ENCODE measurements at regions not wholly inside any gene's neighbourhood (a gene's known extent, or its start where the extent isn't known, plus 50 kb on each side); places are given as distances from the start of the nearest gene placed in this dataset.
A peak's percentile ranks its signal among the peaks of the same experiment; 100 is the strongest.

DNA sequence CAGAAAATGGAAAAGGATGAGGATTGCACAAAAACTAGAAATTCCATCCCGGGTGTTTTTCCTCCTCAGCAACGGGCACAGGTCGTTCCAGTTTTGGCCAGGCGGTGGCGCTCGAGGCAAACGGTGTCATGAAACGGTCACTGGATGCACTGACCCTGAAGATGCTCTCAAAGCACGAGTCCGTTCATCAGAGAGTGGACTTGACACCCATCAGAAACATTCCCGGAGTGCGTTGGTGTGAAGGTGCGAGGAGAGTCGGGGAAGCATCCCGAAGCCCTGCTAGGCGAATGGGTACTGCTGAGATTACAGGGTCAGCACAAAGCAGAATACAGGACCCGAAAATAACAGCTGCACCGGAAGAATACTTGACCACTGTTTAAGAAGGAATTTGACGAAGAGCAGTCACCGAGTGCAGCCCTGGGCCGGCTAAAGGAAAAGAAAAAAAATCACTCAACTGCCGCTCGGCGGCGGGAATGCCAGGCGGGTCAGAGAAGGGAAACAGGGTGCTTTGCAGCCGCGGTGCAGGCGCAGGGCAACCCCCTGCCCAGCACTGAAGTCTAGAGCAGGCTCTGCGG lies 71.7 kb upstream of the ETS2 start:
- peaks cover 33% of the 10 kb centered on the region for H3K27me3 Mint-ChIP-seq
- H3K4me3 Mint-ChIP-seq, result peak overlapping the region; percentile 83
- DNase-seq, result peak; percentile 92
- no peaks in the 10 kb centered on the region for H3K9me3 Mint-ChIP-seq
- peaks cover 14% of the 10 kb centered on the region for H3K4me1 Mint-ChIP-seq
- intact Hi-C loops (cut with micrococcal nuclease), result loop anchor here (1.0 to 10.0 kb wide), 6 partner anchors 33 to 404 kb away; partner anchors contain the start of gene ETS2
- H3K27ac Mint-ChIP-seq, result no peak overlapping the region
- no peaks in the 10 kb centered on the region for H3K36me3 Mint-ChIP-seq (ENCODE audit: low read depth)

DNA sequence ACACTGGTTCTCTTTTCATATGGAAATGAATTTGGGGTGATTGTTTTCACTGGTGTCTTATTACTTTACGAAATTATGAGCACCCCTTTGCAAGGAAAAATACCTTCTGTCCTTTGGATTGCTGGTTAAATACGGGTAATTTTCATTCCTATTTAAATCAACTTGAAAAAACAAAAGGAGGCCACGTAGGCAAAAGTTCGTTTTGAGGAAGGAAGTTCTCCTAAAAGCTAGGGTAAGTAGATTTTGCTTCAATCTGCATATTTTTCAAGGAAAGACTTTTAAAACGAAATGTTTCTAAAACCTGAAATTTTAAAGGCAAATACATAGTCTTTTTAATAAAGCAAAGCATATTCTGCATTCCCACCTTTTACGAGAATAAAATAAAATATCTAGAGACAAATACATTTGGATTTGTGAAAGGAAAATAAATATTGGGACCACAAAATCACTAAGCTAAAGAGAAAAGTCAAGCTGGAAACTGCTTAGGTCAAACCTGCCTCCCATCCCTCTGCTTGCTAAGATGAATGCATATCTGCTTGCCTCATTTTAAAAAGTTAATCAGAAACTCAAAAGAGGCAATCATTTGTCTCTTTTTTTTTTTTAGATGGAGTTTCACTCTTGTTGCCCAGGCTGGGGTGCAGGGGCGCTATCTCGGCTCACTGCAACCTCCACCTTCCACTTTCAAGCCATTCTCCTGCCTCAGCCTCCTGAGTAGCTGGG lies 70.9 kb upstream of the ETS2 start:
- Mint-ChIP-seq H3K4me3 (peak overlapping the region; percentile 83), H3K36me3 (ENCODE audit: low read depth) (no peaks in the 10 kb centered on the region), H3K27me3 (peaks cover 31% of the 10 kb centered on the region), H3K9me3 (no peaks in the 10 kb centered on the region), H3K4me1 (peaks cover 12% of the 10 kb centered on the region), H3K27ac (no peak overlapping the region)
- intact Hi-C loops (cut with micrococcal nuclease), result loop anchor here (1.0 to 10.0 kb wide), 6 partner anchors 32 to 403 kb away; partner anchors contain the start of gene ETS2
- no peak for DNase-seq

DNA sequence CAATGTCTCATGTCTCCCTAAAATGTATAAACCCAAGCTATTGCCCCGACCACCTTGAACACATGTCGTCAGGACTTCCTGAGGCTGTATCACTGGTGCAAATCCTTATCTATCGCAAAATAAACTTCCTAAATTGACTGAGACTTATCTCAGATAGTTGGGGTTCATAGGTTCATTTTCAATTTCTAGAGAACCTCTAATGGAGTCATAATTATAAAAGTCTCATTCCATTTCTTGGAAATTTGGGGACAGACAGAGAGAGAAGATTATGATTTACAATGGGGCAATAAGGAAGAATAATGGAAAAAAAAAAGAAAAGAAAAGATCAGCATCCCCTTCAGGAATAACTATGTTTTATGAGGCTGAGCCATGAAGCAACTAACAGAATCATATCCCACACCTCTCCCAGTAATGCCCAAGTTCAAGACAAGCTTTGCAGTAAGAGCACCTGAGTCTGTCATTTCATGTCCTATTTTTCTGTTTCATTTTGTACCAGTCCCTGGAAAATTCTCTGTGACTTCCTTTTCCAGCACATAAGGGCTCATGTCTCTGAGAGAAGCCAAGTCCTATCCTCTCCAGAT lies 70.0 kb upstream of the ETS2 start:
- Mint-ChIP-seq H3K27me3 (peaks cover 27% of the 10 kb centered on the region), H3K4me3 (no peak overlapping the region), H3K4me1 (peaks cover 12% of the 10 kb centered on the region), H3K36me3 (ENCODE audit: low read depth) (no peaks in the 10 kb centered on the region), H3K9me3 (no peaks in the 10 kb centered on the region), H3K27ac (no peak overlapping the region)
- intact Hi-C loops (cut with micrococcal nuclease), result loop anchor here (2.0 to 10.0 kb wide), 4 partner anchors 31 to 391 kb away; partner anchors contain the start of gene ETS2
- no peak for DNase-seq

DNA sequence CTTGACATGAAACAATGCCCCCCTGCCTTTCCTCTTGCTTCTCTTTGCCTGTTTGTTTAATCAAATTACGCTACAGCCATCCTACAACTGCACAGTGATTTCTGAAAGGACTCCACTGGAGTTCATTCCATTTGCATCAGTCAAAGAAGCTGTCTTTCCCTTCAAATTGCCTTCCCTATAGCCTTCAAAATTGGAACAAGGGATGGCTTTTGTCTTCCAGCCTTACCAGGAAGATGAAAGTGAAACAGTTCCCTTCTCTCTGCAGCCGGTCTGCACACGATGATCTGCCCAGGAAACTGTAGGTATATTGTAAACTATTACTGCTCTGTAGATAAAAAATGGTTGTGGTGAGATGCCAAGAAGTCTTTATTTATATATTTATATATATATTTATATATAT lies 65.6 kb upstream of the ETS2 start:
- H3K27ac Mint-ChIP-seq, result no peak overlapping the region
- intact Hi-C loops (cut with micrococcal nuclease), result no loop called here
- no peaks in the 10 kb centered on the region for H3K9me3 Mint-ChIP-seq
- no peak overlapping the region for H3K4me3 Mint-ChIP-seq
- DNase-seq, result no peak
- H3K36me3 Mint-ChIP-seq (ENCODE audit: low read depth), result no peaks in the 10 kb centered on the region
- peaks cover 14% of the 10 kb centered on the region for H3K4me1 Mint-ChIP-seq
- H3K27me3 Mint-ChIP-seq, result peaks cover 17% of the 10 kb centered on the region

DNA sequence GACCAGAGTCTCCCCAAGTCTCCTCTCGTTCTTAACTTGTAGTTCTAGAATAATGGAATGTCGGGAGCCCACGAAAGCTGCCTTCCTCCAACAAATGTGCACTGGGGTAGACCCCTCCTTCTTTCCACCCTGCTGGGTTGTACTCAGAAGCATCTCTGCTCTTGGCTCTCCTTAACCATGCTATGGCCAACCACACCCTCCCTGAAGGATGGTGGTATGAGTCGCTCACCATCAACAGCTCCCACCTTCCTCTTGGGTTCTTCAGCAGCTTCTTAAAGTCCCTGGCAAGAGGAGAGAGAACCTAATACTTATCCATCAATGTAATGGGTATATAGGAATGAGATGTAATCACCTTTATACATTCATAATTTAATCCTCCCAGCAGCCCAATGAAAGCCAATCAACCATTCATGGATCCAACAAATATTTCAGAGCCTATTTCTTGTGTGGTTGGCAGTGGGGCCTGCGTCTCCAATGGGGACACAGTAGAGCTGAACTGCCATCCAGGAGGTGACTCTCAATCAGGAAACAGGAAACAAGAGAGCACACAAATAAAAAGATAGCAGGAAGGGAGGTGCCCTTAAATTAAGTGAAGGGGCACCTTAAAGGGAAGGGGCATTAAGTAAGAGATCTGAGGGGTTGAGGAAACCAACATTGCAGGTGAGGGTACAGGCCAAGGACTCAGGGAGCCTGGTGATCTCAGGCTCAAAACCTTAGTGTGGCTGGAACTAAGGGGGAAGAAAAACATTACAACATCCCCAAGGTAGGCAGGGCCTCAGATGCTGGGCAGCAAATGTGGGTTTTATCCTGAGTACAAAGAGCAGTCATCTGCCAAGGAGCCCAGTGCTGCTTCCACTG lies 64.4 kb upstream of the ETS2 start:
- Mint-ChIP-seq H3K36me3 (ENCODE audit: low read depth) (no peaks in the 10 kb centered on the region), H3K27me3 (peaks cover 5% of the 10 kb centered on the region), H3K4me3 (no peak overlapping the region), H3K27ac (no peak overlapping the region), H3K4me1 (peaks cover 14% of the 10 kb centered on the region), H3K9me3 (no peaks in the 10 kb centered on the region)
- intact Hi-C loops (cut with micrococcal nuclease), result no loop called here
- DNase-seq, result no peak

DNA sequence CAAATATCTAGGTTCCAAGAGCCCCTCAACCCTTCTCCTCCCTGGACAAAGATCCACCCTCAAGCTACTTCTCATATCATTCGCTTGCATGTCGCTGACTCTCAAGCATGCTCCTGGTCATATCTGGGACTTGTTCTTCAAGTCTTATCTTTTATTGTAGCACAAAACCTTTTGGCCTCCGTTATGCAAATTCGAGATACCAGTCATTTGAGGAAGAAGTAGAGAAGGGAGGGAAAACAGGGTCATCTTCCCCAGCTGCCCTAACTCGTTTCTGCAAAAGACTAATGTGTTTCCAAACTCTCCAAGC lies 63.8 kb upstream of the ETS2 start:
- Mint-ChIP-seq H3K36me3 (ENCODE audit: low read depth) (no peaks in the 10 kb centered on the region), H3K4me1 (peaks cover 14% of the 10 kb centered on the region), H3K4me3 (no peak overlapping the region), H3K27me3 (peaks cover 2% of the 10 kb centered on the region), H3K9me3 (no peaks in the 10 kb centered on the region), H3K27ac (no peak overlapping the region)
- no peak for DNase-seq
- intact Hi-C loops (cut with micrococcal nuclease), result no loop called here

DNA sequence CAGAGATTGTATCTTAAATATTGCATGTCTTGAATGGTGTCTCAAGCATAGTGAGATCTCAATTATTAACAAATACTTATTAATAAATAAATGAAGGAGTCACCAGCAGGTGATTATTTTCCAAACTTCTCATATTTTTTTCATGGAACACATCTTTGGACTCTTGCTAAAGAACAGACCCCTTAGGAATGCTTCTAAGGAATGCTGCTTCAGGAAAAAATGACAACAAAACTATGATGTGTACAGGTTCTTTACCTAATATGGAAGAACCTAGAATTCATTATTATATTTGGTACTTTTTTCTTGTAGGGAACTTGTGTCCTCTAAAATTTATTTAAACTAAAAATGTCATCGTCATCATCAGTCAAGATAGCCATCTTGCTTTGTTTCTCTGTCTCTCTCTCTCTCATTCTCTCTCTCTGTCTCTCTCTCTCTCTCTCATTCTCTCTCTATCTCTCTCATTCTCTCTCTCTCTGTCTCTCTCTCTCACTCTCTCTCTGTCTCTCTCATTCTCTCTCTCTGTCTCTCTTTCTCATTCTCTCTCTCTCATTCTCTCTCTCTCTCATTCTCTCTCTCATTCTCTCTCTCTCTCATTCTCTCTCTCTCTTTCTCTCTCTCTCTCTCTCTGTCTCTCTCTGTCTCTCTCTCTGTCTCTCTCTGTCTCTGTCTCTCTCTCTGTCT lies 63.0 kb upstream of the ETS2 start:
- peaks cover 2% of the 10 kb centered on the region for H3K27me3 Mint-ChIP-seq
- no peak overlapping the region for H3K27ac Mint-ChIP-seq
- H3K4me1 Mint-ChIP-seq, result peaks cover 14% of the 10 kb centered on the region
- no peaks in the 10 kb centered on the region for H3K9me3 Mint-ChIP-seq
- intact Hi-C loops (cut with micrococcal nuclease), result no loop called here
- H3K4me3 Mint-ChIP-seq, result no peak overlapping the region
- H3K36me3 Mint-ChIP-seq (ENCODE audit: low read depth), result no peaks in the 10 kb centered on the region
- no peak for DNase-seq

DNA sequence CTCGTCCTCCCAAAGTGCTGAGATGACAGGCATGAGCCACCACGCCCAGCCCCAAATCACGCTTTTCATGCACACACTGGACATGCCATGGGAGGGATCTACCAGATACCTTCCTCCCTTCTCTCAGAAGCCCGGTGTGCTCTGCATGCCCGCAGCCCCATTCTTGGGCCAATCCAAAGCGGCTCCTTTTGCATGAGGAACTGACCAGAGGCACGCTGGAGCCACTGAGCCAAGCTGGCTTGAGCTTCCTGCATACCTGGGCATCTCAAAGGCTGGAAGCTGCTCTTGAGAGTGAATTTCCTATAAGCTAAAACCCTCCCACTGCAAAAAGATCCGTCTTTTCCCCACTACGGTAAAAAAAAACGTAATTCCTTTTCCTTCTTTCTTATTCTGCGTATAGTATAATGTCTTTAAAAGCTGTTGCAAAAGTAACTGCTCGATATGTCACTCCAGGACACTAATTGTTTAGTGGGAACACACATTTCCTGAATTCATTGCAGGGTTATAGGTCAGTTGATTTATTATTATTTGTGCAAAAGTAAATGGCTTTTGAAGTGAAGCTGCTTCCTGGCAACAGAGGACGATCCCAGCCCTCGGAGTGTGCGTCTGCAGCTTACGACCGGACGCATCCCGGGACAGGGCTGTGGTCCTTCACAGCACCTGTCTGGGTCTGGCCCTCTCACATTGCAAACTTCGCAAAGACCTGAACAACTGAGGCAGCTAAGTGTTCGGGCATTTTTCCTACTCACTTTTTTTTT lies 61.8 kb upstream of the ETS2 start:
- intact Hi-C loops (cut with micrococcal nuclease), result no loop called here
- Mint-ChIP-seq H3K9me3 (no peaks in the 10 kb centered on the region), H3K4me3 (no peak overlapping the region), H3K36me3 (ENCODE audit: low read depth) (no peaks in the 10 kb centered on the region), H3K27me3 (peaks cover 2% of the 10 kb centered on the region), H3K27ac (no peak overlapping the region), H3K4me1 (peaks cover 14% of the 10 kb centered on the region)
- DNase-seq, result no peak

DNA sequence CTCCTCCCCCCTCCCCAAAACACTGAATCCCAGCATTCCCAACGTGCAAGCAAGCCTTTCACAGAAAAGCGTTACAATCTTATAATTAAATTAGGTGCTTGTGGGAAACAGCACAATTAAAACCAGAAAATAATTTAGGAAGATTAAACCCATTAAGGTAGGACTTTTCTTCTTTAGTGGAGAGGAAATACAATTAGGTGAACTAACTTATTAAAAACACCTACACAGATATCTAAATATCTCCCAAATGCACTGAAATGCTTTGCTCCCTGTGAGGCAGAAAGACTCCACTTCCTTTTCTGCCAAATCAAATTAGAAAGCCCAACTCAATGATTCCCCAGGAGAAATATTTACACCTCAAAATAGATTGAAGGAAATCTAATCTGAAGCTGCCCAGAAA lies 60.9 kb upstream of the ETS2 start:
- Mint-ChIP-seq H3K27me3 (peaks cover 2% of the 10 kb centered on the region), H3K4me1 (peaks cover 14% of the 10 kb centered on the region), H3K4me3 (no peak overlapping the region), H3K9me3 (no peaks in the 10 kb centered on the region), H3K27ac (no peak overlapping the region), H3K36me3 (ENCODE audit: low read depth) (no peaks in the 10 kb centered on the region)
- intact Hi-C loops (cut with micrococcal nuclease), result no loop called here
- no peak for DNase-seq

DNA sequence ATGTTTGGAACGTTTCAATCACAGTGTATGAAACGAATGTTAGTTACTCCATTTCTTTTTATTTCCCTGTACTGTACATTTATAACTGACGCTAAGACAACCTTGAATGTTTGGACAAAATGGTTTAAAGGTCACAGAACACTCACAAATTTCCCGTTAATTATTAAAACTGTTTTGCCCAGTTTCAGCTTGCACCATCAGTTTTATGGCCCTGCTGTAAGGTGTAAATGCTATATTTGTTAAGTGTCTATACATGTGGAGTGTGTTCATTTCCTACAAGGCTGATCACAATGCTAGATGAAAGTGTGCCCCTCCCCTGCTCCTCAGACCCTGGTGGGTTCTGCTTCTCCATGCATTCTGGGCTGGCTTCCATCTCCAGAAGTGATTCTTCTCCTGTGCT lies 57.9 kb upstream of the ETS2 start:
- Mint-ChIP-seq H3K27ac (no peak overlapping the region), H3K36me3 (ENCODE audit: low read depth) (no peaks in the 10 kb centered on the region), H3K9me3 (no peaks in the 10 kb centered on the region), H3K4me1 (no peaks in the 10 kb centered on the region), H3K4me3 (no peak overlapping the region), H3K27me3 (peaks cover 5% of the 10 kb centered on the region)
- no peak for DNase-seq
- intact Hi-C loops (cut with micrococcal nuclease), result no loop called here

DNA sequence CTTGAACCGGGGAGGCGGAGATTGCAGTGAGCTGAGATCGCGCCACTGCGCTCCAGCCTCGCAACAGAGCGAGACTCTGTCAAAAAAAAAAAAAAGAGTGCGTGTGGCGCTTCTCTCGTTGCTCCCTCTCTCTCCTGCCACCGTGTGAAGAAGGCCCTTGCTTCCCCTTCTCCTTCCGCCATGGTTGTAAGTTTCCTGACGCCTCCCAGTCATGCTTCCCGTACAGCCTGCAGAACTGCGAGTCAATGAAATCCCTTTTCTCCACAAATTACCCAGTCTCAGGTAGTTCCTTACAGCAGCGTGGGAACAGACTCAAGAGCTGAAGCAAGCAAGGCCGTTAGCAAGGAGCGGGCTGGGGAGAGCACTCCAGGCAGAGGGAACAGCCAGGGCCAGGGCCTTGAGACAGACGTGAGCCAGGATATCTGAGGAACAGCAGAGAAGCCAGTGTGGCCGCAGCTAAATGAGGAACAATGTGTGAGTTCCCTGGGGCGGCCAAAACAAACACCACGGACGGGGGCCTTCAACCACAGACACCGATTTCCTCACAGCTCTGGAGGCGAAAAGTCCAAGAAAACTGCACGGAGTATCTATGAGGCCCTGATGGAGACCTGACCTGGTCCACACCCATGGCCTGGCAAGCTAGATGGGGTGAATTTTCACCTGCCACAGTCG lies 54.2 kb upstream of the ETS2 start:
- intact Hi-C loops (cut with micrococcal nuclease), result no loop called here
- DNase-seq, result no peak
- Mint-ChIP-seq H3K4me1 (peaks cover 7% of the 10 kb centered on the region), H3K27ac (no peak overlapping the region), H3K27me3 (peaks cover 7% of the 10 kb centered on the region), H3K9me3 (no peaks in the 10 kb centered on the region), H3K36me3 (ENCODE audit: low read depth) (no peaks in the 10 kb centered on the region), H3K4me3 (no peak overlapping the region)

DNA sequence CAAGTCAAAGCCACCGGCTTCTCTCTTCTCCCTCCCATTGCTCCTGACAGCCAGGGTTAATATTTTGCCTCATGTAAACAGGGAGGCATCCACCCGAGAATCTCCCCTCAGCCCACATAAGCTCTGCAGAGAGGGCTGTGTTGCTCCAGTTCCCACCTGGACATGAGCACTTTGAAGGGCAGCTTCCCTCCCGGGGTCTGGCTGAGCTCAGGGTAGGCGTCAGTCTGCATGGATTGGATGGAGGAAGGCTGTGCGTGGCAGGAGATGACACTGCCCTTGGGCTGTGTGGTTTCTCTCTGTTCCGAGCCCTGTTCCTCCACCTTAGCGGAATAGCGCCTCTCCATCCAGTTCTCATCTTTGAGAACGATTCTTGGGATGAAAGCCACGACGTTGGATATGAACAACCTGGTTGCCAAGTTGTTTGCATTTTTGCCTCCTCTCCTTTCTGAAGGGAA lies 53.7 kb upstream of the ETS2 start:
- Mint-ChIP-seq H3K9me3 (no peaks in the 10 kb centered on the region), H3K4me3 (no peak overlapping the region), H3K27me3 (peaks cover 7% of the 10 kb centered on the region), H3K27ac (no peak overlapping the region), H3K36me3 (ENCODE audit: low read depth) (no peaks in the 10 kb centered on the region), H3K4me1 (peaks cover 7% of the 10 kb centered on the region)
- intact Hi-C loops (cut with micrococcal nuclease), result no loop called here
- no peak for DNase-seq
